Stimulated activated CD8-positive, alpha-beta memory T cell treated with anti-CD3 and anti-CD28 coated beads, Interleukin-2, amount 100 ng/mL, for 1 hour (primary cell): ENCODE measurements at regions not wholly inside any gene's neighbourhood (a gene's known extent, or its start where the extent isn't known, plus 50 kb on each side); places are given as distances from the start of the nearest gene placed in this dataset.

Experiments used
- DNase-seq, 2 donors: peaks; one replicate each; pipeline ENCODE4 v3.0.0-alpha.2; 2020; ENCODE audit warnings: low read depth in 2 of 2

DNA sequence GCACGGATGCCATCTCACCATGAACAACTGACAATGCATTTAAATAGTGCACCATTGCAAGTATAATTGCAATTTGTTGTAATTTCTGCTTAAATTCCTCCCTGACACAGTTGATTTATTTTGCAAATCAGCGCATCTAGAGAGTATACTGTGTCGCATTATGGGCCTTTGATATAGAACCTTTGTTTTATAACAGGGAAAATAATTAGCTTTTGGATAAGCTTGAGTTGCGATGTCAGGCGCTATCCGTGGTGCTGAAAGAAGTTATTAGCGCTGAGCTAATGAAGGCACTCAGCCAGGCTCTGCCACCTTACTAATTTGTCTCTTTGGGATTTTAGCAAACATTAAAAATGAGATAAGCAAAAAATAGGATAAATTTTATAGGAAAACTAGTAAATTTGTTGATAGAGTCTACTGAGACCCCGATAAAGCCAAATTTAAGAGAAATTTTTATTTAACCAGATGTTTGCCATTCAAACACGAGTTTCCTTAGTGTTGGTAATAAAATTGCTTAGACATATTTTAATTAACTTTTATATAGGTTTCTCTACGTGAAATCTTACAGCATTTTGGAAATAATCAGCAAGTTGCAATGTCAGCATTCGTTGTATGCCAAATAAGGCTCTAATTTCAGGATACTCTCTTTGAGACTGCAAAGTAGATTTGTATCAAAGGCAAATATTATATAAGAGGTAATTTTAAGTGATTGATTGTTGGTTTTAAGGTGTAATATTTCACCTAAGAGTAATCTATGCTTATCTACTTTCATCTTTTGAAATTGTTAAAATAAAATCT, 355.5 kb downstream of the TLR4 start:
- no peak for DNase-seq

- no peak for DNase-seq
Observed at GRCh38 chr9:118083161-118083560, 379.0 kb downstream of the TLR4 start.

DNA sequence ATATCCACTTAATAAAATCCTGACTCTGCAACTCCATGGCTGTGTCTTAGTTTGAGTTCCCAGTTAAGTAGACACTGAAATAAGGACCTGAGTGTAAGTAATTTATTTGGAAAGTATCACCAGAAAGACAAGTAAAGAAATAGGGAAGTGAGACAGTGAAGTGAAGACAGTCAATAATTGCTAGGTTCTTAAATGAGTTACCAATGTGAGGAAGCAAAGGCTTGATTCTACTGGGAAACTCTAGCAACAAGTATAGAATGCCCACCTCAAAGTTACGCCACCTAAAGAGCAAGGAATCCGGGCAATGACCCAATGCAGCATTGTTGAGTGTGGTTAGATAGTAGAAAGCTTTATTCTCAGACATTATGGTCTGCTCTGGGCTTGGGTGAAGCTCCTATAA, 383.9 kb downstream of the TLR4 start:
- no peak for DNase-seq

DNA sequence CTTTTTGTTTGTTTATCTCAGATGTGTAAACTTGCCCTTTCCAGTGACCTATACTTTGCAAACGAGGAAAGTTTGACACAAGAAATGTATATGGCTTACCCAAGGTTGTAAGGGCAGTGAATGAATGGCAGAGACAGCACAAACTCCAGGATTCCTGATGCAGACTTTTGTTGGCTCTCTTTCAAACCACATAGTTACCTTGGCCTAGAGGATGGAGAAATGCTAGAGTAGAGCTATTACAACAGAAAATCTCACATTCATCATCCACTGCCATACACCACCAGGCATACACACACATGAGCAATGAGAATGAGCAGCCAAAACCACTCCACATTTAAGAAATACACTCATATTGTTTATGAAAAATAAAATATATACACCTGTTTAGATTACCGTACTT, 387.0 kb downstream of the TLR4 start:
- no peak for DNase-seq

- DNase-seq = no peak
Observed at GRCh38 chr9:118091711-118092500, 387.7 kb downstream of the TLR4 start.

GRCh38 chr9:118094387-118094786, 390.2 kb downstream of the TLR4 start:
- DNase-seq = no peak

DNA sequence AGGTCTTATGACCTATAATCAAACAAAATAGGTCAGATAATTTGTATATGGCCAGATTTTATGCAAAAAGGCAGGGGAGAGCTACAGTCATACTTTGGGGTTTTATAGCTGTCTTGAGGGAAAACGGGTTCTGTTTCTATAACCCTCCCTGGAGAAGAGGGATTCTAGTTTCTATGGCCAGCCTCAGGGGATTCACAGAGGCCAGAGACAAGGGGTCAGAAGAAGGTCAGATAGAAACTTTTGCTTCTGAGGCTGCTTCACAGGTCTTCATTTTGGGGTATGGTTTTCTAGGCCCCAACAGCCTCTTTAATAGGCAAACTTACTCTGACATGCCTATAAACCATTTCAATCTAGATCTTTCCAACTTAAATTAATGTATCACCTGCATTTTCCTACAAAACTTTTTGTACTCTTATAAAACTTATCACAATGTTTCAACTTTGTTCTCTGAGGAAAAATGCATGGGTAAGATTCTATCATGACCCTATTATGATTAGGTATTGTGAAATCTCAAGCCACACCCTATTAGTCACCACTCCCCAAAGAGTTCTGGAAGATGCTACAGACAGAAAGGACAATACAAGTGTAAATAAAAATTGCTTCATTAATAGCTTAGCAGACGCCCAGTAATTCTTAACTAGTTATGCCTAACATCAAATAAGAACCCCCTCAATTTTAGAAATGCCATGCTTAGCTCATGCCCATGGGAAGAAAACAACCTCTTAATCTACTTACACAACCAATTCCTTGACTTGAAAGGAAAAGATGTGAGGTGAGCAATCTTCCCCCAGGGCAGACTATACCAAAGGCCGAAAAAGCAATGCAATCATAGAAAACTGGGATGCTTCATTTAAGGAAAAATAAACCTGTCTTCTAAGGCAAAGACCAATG, 396.6 kb downstream of the TLR4 start:
- no peak for DNase-seq

GRCh38 chr9:118104363-118104762, 400.2 kb downstream of the TLR4 start:
- DNase-seq = no peak

GRCh38 chr9:118108971-118109370, 404.8 kb downstream of the TLR4 start:
- no peak for DNase-seq

DNA sequence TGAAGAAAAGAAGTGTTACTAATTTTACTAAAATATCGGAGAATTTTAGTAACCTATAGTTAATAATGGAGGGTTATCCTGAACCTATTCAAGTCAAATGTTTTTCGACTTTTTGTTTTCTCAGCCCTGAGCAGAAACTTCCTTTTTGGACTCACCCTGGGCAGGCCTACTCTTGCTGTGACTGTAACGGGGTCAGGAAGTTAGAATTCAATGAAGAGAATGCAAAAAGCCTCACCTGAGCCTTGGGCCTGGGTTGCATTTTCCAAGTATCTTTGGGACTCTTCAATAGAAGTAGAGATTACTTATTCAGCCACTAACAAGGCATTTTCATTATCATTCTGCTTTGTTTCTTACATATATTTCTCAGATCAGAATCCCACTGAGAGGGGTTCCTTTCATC, 405.3 kb downstream of the TLR4 start:
- DNase-seq = no peak

DNA sequence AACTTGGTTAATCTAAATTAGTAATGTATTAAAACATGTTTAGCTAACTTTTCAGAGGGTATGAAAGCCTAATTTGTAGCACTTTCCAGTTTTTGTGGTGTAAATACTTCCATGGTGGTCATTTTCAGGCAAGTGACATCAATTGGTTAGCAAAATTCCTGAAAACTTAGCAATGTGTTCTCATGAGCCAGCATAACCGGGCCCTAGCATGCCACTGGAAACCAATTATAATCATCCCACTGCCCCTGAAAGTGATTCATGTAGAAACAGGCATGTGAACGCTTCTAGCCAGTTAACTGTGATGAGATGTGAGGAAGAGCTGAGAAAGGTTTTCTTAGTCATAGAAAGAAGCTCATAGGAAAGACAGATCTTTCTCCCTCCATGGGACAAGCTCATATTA, 417.2 kb downstream of the TLR4 start:
- DNase-seq = no peak

- DNase-seq = no peak
Observed at GRCh38 chr9:118128313-118128712, 424.1 kb downstream of the TLR4 start.

- no peak for DNase-seq
Observed at GRCh38 chr9:118129541-118129940, 425.3 kb downstream of the TLR4 start.

DNA sequence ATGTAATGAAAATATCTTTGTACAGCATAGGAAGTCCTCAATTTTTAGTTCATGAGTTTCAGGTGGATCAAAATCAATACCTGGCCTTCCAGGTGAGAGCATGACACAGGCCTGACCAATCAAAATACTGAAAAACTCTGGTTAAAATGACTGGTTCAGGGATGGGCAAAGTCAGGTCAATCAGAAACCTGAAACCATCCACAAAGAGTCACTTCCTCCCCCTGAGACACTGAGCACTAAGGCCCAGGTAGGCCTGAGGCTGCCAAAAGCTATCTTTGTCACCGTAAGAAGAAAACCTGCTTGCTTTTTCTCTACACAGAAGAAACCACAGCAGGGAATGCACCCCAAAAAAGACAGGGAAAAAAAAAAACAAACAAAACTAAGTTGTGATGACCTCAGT, 444.8 kb downstream of the TLR4 start:
- DNase-seq = no peak

- no peak for DNase-seq
Observed at GRCh38 chr9:118156846-118157245, 452.6 kb downstream of the TLR4 start.

DNA sequence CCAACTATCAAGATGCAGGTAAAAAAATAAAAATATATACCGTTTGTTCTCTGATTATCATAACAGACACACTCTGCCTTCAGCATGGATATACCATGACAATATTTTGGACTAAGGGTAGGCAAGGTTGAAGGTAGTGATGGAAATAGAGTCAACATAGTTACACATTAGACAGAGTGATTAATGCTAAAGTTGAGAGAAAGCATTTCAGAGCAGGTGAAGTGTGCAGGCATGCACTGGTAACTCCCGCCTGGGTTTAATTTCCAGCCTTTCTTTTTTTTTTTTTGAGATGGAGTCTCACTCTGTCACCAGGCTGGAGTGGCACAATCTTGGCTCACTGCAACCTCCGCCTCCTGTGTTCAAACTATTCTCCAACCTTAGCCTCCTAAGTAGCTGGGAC, 458.5 kb downstream of the TLR4 start:
- no peak for DNase-seq

- no peak for DNase-seq
Observed at GRCh38 chr9:118163751-118164150, 459.5 kb downstream of the TLR4 start.

DNA sequence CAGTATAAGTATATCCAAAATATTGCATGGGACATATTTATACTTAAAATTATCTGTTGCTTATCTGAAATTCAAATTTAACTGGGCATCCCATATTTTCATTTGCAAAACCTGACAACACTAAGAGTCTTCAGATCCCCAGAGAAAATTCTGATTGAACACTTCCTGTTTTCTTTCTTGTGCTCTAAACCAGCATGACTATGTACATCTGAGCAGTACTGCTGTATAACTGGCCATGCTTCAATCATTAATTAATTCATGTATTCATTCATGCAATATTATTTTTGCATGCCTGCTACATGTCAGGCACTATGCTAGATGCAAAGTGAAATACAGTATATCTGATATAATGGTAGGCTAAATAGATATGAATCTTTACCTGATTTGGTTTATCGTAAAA, 461.2 kb downstream of the TLR4 start:
- DNase-seq = no peak

DNA sequence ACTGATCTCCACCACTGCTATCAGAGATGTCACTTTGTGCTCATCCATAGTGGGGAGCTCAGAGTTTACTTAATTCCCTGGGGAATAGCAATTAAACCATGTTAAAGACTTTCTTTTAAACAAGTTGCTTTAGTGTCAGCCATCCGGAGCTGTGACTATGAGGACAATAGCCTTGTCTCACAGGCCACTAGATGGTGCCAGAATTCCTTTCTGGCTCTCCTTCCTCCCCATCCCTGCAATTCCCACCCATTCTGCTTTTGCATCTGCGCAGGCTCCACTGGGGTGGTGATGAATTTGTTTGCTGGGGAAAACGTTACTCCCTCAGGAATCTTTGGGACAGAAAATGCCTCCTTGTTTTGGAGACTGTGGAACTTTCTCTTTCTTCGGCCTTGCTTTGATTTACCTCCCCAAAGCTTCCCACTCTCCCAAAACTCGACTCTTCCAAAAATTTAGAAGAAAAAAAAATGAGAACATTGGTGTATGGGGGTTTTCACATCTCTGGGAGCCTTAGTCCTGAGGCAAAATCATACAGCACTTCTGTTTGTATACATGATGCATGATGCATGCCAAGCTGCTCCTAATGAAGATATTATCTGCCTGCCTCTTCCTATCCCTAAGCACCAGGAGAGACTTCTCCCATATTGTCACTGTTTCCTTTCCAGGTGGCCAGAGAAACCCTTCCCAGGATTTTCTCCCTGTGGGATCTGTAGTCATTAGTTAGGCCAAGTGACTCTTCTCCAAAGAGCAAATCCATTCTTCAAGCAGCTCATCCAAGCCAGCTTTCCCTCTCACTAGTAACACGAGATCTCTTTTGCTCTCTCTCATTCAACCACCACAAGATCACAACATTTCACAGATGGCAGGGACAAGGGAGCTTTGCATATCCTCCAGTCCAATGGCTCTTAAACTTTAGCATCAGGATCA, 466.1 kb downstream of the TLR4 start:
- DNase-seq = no peak

DNA sequence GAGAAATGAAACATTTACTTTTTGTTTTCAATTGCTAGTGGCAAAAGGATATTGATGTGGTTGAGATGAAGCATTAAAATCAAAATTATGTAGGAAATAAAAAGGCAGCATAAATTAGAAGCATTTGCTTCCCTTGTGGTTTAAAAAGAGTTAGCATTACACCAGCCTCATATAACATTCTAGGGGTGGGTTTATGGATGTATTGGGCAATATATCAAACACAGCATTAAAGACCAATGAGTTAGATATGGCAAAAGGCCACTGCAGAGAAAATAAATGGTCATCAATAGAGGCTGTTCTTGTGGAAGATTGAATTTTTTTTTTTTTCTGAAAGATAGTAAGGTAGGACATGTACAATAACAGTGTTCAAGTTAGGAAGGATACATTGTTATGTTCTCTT, 473.0 kb downstream of the TLR4 start:
- no peak for DNase-seq

- no peak for DNase-seq
Observed at GRCh38 chr9:118183576-118183975, 479.4 kb downstream of the TLR4 start.
